WTC11 (cell line): ENCODE measurements at regions not wholly inside any gene's neighbourhood (a gene's known extent, or its start where the extent isn't known, plus 50 kb on each side); places are given as distances from the start of the nearest gene placed in this dataset.

Source experiments
- ATF1 ChIP-seq: sonication (generic); formaldehyde crosslinking; IDR thresholded peaks from 2 replicates; pipeline ENCODE4 v1.8.1; 2023; ENCODE audit warnings: mild to moderate bottlenecking, moderate library complexity, missing genetic modification reagents
- NFE2L1 ChIP-seq: sonication (generic); formaldehyde crosslinking; IDR thresholded peaks from 2 replicates; pipeline ENCODE4 v1.8.1; 2023; ENCODE audit warnings: missing genetic modification reagents
- NFYB ChIP-seq: sonication (generic); formaldehyde crosslinking; conservative IDR thresholded peaks from 2 replicates; pipeline ENCODE4 v1.8.0; 2022; ENCODE audit warnings: low read depth, missing genetic modification reagents

GRCh38 chr3:182180654-182181385, 469.1 kb downstream of the SOX2 start:
- TF ChIP-seq NFE2L1 (CRISPR knock-in tag) (no peak), NFYB (CRISPR knock-in tag) (no peak), ATF1 (CRISPR knock-in tag) (no peak)
